Mononuclear cell (primary cell): ENCODE measurements at regions not wholly inside any gene's neighbourhood (a gene's known extent, or its start where the extent isn't known, plus 50 kb on each side); places are given as distances from the start of the nearest gene placed in this dataset.
"Not testable (repeated sequence)": the region's sequence is repeated elsewhere in the genome, so short reads cannot be mapped to it uniquely, and the experiment has no call there.

ENCODE experiments used
- H3K27me3 ChIP-seq: 2 replicates; pipeline ENCODE4 v1.6.0; 2011; ENCODE audit warnings: low read length, control low read depth; ENCODE audit not compliant: insufficient read depth
- H3K4me1 ChIP-seq: 2 replicates; pipeline ENCODE4 v1.5.1; 2011; ENCODE audit warnings: mild to moderate bottlenecking, low read length, control low read depth; ENCODE audit not compliant: insufficient read depth
- H3K4me3 ChIP-seq: 2 replicates; pipeline ENCODE4 v1.5.1; 2011; ENCODE audit warnings: mild to moderate bottlenecking, low read length, moderate library complexity
- H3K9me3 ChIP-seq: 2 replicates; pipeline ENCODE4 v1.5.1; 2011; ENCODE audit warnings: low read depth, mild to moderate bottlenecking, control low read depth, low read length

GRCh38 chr1:8138673-8139072, 112.6 kb upstream of the ERRFI1 start:
- Histone ChIP-seq H3K9me3 (no peaks in the 10 kb centered on the region), H3K4me1 (no peaks in the 10 kb centered on the region), H3K27me3 (peaks cover 14% of the 10 kb centered on the region), H3K4me3 (no peak overlapping the region)

GRCh38 chr1:8137481-8138244, 111.6 kb upstream of the ERRFI1 start:
- Histone ChIP-seq H3K27me3 (peaks cover 14% of the 10 kb centered on the region), H3K9me3 (no peaks in the 10 kb centered on the region), H3K4me1 (no peaks in the 10 kb centered on the region), H3K4me3 (no peak overlapping the region)

DNA sequence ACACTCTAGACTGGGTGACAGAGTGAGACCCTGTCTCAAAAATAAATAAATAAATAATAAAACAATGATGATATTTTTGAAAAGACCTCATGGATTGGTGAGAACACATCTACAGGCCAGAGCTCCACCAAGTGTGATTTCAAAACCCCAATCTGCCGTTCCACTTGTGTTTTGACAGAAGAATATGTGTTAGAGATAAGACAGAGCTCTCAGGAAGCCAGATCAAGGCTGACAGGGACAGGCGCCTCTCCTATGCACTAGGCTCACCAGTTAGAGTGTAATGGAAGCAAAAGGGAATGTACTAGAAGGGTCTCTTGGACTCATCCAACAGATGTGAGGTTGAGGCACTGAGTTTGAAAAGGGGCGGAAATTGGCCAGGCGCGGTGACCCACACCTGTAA, 110.7 kb upstream of the ERRFI1 start:
- Histone ChIP-seq H3K4me1 (no peaks in the 10 kb centered on the region), H3K9me3 (no peaks in the 10 kb centered on the region)

DNA sequence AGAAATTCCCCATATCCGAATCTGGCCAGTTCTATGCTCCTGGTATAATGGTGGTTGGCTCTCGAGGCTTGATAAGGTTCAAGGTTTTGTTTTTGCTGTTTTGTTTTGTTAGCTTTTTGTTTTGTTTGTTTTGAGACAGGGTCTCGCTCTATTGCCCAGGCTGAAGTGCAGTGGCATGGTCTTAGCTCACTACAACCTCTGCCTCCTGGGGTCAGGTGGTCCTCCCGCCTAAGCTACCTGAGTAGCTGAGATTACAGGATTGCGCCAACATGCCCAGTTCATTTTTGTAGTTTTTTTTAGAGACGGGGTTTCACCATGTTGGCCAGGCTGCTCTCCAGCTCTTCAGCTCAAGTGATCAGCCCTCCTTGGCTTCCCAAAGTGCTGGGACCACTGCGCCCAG, 109.1 kb upstream of the ERRFI1 start:
- Histone ChIP-seq H3K27me3 (peaks cover 14% of the 10 kb centered on the region), H3K9me3 (no peaks in the 10 kb centered on the region), H3K4me3 (no peak overlapping the region), H3K4me1 (no peaks in the 10 kb centered on the region)

More for the DNA sequence above, 110.7 kb upstream of the ERRFI1 start:
- no peak overlapping the region for H3K4me3 ChIP-seq
- peaks cover 14% of the 10 kb centered on the region for H3K27me3 ChIP-seq

DNA sequence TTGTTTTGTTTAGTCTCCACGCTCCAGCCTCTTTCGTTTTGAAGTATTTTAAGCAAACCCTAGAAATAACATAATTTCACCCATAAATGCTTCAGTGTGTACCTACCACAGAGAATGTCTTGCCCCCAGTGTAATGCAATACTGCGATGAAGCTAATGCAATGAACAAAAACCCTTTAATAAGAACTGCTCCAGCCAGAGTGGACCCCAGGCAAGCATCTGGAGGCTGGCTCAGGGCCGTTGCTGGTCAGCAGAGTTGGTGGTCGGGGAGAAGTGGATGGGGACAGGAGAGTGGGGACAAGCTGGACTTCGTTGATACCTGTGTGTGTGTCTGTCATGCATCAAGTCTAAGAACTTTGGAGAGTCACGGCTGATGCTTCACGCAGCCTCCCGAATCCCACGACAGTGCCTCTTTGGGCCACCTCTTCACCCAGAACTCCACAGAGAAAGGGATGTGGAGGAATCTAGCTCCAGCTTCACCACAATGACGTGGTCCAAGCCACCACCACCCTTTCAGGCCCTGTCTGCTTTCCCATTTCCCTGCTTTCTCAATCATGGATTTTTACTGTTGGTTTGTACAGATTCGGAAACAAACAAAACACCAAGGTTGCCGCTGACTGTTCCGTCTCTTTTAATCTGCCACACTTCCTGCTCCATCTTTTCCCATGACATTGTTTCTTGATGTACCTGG, 108.6 kb upstream of the ERRFI1 start:
- Histone ChIP-seq H3K4me3 (no peak overlapping the region), H3K4me1 (no peaks in the 10 kb centered on the region), H3K9me3 (no peaks in the 10 kb centered on the region), H3K27me3 (peaks cover 14% of the 10 kb centered on the region)

DNA sequence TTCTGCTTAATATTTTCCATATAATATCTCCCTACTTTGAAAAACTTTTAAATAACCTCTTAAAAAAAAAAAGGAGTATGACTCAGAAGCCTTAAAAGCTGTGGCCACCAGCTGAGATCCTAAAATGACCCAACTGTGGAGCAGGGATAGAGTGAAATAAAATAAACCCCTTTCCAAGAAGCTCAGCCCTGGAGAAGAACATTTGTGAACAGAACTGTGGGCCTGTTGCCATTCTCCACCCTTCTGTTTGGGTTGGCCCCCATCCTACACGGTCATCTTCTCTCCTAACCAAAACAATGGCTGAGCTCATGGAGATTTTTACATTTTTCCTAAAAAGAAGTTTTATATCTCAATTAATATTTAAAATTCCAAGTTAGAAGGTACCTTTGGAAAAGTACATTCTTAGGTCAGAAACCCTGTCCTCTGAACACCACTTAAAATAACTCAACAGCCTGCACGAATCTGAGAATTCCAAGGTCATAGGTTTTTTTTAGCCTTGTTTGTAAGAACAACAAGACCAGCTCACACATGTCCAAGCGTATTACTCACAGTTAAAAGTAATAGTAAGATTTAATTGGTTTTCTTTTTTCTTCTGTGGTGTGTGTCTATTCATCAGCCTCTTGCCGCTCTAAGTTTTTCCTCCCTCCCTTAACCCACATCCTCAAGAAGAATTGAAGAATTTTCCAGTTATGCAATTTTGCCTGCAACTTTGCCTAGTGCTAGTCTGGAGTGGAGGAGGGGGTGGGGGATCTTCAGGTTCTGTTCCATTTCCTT, 107.7 kb upstream of the ERRFI1 start:
- no peaks in the 10 kb centered on the region for H3K4me1 ChIP-seq
- H3K4me3 ChIP-seq = no peak overlapping the region
- peaks cover 14% of the 10 kb centered on the region for H3K27me3 ChIP-seq
- no peaks in the 10 kb centered on the region for H3K9me3 ChIP-seq

DNA sequence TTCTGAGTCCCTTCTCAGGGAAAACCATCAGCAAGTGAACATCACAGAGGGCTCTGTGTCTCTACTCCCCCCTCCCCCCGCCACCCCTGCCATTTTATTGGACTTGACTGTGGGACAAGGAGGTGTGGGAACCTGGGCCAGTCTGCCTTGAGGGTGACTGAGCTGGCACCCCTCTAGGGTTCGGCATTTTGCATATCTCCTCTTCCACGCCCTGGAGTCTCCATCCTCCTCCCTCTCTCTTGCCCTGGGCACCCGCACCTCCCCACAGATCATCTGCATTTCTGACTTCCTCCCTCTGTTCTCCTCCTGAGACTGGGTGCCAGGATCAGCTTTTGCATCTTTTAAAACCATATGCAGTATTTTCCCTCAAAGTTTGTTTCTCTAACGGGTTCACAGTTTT, 107.1 kb upstream of the ERRFI1 start:
- H3K27me3 ChIP-seq = peaks cover 14% of the 10 kb centered on the region
- H3K4me3 ChIP-seq = no peak overlapping the region
- no peaks in the 10 kb centered on the region for H3K4me1 ChIP-seq
- no peaks in the 10 kb centered on the region for H3K9me3 ChIP-seq

GRCh38 chr1:8127171-8127641, 101.1 kb upstream of the ERRFI1 start:
- Histone ChIP-seq H3K27me3 (no peaks in the 10 kb centered on the region), H3K9me3 (no peaks in the 10 kb centered on the region), H3K4me1 (peaks cover 12% of the 10 kb centered on the region), H3K4me3 (no peak overlapping the region)

GRCh38 chr1:8122477-8123407, 96.6 kb upstream of the ERRFI1 start:
- Histone ChIP-seq H3K9me3 (no peaks in the 10 kb centered on the region), H3K27me3 (no peaks in the 10 kb centered on the region), H3K4me3 (no peak overlapping the region), H3K4me1 (peaks cover 27% of the 10 kb centered on the region)

DNA sequence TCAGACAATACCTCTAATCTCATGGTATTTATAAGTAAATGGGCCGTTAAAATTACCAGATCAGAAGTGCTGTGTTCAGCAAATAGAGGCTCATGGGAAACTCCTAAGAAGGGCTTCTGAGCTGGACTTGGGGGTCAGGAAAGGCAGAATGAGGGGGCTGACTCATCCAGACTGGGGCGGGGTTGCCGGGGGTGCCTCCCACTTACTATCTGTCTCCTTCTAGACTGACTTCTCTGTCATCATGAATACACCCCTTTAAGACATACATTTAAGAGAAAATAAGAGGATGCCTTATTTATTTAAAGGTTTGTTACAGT, 96.0 kb upstream of the ERRFI1 start:
- Histone ChIP-seq H3K9me3 (no peaks in the 10 kb centered on the region), H3K4me3 (no peak overlapping the region)

DNA sequence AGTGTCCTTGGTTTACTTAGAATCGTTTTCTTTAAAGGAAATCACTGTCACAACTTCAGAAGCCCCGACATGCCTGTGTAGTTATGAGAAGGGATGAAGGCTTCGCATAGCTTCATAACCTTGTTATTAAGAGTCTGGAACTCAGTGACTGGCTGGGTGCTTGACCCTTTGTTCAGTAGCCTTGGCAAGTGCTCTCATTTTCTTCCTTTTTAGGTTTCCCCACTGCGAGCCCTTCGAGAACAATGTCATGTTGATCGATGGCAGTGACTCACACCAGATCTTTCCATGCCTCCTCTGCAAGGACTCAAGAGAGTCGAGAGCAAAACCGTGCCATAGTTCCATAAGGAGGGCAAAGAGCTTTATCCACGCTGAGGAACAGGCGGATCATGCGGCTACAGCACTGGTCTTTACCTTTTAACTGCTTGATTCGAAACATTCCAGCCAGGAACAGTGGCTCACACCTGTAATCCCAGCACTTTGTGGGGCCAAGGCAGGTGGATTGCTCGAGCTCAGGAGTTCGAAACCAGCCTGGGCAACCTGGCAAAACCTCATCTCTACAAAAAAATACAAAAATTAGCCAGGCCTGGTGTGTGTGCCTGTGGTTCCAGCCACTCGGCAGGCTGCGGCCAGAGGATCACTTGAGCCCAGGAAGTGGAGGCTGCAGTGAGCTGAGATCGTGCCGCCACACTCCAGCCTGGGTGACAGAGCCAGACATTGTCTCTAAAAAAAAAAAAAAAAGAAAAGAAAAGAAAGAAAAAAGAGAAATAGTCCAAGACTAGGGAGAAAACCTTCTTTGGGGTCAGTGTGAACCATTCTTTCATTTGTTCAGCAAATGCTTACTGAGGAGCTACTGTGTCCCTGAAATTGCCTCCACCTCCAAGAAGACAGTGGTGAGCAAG, 95.4 kb upstream of the ERRFI1 start:
- H3K4me3 ChIP-seq = no peak overlapping the region

More for the DNA sequence above, 96.0 kb upstream of the ERRFI1 start:
- no peaks in the 10 kb centered on the region for H3K27me3 ChIP-seq
- H3K4me1 ChIP-seq = peaks cover 22% of the 10 kb centered on the region

DNA sequence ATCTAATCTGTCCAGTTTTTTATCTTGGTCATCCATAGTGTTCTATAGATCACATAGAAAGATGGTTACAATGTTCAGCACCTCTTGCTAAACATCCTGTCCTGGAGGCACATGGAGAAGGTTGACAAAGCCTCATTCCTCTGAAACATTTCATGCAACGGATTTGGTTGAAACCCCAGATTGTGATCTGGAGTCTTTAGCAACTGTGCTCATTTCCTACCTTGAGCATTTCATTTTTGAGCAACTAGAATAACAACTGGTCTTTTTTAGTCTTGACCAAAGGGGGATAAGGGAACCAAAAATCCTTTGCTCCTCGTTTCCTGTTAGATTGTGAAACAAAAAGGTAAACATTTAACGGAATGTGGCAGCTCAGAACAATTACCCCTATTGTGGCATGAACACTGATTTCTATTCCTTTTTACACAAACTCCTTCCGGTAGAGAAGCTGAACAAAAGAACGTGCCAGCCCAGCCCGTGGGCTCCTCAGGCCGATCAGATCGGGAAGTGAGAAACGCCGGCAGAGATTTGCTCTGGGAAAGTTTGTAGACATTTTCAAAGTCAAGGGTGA, 94.7 kb upstream of the ERRFI1 start:
- H3K27me3 ChIP-seq = no peaks in the 10 kb centered on the region
- no peak overlapping the region for H3K4me3 ChIP-seq
- peaks cover 19% of the 10 kb centered on the region for H3K4me1 ChIP-seq
- H3K9me3 ChIP-seq = no peaks in the 10 kb centered on the region

More for the DNA sequence above, 95.4 kb upstream of the ERRFI1 start:
- H3K9me3 ChIP-seq = no peaks in the 10 kb centered on the region
- no peaks in the 10 kb centered on the region for H3K27me3 ChIP-seq
- H3K4me1 ChIP-seq = peaks cover 19% of the 10 kb centered on the region

DNA sequence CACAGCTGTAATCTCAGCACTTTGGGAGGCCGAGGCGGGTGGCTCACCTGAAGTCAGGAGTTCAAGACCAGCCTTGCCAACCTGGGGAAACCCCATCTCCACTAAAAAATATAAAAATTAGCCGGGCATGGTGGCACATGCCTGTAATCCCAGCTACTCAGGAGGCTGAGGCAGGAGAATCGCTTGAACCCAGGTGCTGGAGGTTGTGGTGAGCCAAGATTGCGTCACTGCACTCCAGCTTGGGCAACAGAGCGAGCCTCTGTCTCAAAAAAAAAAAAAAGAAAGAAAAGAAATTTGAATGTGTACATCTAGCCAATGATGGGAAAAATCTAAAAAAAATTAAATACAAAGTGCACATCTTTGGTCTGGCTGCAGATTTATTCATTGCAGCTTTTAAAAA, 92.6 kb upstream of the ERRFI1 start:
- not testable (repeated sequence) for H3K9me3 ChIP-seq, H3K27me3 ChIP-seq, H3K4me3 ChIP-seq
- peaks cover 19% of the 10 kb centered on the region for H3K4me1 ChIP-seq
